ENCODE measurements at regions not wholly inside any gene's neighbourhood (a gene's known extent, or its start where the extent isn't known, plus 50 kb on each side); places are given as distances from the start of the nearest gene placed in this dataset.

- TF ChIP-seq CTCF (IDR thresholded peaks at IDR 0.05) (no peak), POLR2A (IDR thresholded peaks at IDR 0.05) (no peak), POLR2AphosphoS5 (IDR thresholded peaks at IDR 0.05) (no peak)
These were observed 142.7 kb downstream of the TENT5A start for GRCh38 chr6:81609736-81610135.
